ENCODE measurements at regions not wholly inside any gene's neighbourhood (a gene's known extent, or its start where the extent isn't known, plus 50 kb on each side); places are given as distances from the start of the nearest gene placed in this dataset.

DNA sequence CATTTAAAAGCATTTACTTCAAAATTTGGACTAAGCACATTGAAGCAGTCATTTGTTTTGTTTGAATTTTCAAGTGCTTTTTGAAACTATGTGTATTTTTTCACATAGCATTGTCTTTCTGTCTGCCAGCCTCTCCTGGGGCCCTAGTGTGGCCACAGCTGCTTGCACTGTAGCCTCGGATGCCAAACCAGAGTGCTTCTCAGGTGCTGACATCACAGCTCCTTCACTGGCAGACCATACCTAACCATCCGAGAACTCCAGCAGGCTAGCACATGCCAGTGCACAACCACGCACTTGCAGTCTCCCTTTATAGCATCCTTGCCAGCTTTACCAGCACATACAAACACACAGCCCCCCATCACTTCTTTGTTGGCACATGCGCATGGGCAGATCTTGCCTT, 1019.7 kb downstream of the STPG2 start (continued):
- TF ChIP-seq EGR1 (IDR thresholded peaks at IDR 0.05; ENCODE audit: low read depth) (no peak), CBX3 (IDR thresholded peaks at IDR 0.05; ENCODE audit: low read depth) (no peak)

DNA sequence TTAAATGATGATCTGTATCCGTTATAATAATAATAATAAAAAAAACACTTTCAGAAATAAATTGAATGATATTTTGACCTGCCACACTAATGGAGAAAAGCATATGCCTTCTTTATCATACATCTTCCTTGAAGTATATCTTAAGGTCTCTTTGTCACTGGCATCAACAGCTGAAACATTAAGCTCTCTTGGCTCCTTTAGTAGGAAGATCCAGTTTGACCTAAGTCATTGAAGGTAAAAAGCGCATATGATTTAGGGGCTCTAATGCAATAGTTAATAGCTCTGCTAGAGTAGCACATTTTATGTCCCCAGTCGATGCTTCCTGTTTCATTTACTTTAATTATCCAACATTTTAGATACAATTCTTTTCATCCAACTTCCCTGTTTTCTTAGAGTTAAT, 1010.8 kb downstream of the STPG2 start:
- no peaks in the 10 kb centered on the region for H3K36me3 ChIP-seq (ENCODE audit: control insufficient read depth in 1 of 2, insufficient read depth in 2 of 2, low read length in 2 of 2)
- intact Hi-C loops (cut with micrococcal nuclease): no loop called here
- TF ChIP-seq EZH2 (IDR thresholded peaks at IDR 0.05): no peak
- no peak for TF ChIP-seq EZH2phosphoT487 (IDR thresholded peaks at IDR 0.05; ENCODE audit: borderline replicate concordance)
- TF ChIP-seq, protein P1, sequence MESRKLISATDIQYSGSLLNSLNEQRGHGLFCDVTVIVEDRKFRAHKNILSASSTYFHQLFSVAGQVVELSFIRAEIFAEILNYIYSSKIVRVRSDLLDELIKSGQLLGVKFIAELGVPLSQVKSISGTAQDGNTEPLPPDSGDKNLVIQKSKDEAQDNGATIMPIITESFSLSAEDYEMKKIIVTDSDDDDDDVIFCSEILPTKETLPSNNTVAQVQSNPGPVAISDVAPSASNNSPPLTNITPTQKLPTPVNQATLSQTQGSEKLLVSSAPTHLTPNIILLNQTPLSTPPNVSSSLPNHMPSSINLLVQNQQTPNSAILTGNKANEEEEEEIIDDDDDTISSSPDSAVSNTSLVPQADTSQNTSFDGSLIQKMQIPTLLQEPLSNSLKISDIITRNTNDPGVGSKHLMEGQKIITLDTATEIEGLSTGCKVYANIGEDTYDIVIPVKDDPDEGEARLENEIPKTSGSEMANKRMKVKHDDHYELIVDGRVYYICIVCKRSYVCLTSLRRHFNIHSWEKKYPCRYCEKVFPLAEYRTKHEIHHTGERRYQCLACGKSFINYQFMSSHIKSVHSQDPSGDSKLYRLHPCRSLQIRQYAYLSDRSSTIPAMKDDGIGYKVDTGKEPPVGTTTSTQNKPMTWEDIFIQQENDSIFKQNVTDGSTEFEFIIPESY (IDR thresholded peaks at IDR 0.05; ENCODE audit: extremely low read depth, insufficient replicate concordance, low read length): no peak
- no peak for TF ChIP-seq TCF7L2 (IDR thresholded peaks at IDR 0.05; ENCODE audit: borderline replicate concordance, extremely low read depth, insufficient read depth, insufficient read length)
- no peak for TF ChIP-seq SIN3A (IDR thresholded peaks at IDR 0.05; ENCODE audit: low read depth)
- TF ChIP-seq JUND (IDR thresholded peaks at IDR 0.05): no peak
- no peak for TF ChIP-seq RAD21 (IDR thresholded peaks at IDR 0.05; ENCODE audit: low read depth)
- no peak for TF ChIP-seq FOSL1 (IDR thresholded peaks at IDR 0.05; ENCODE audit: low read depth)
- TF ChIP-seq YY1 (IDR thresholded peaks at IDR 0.05; ENCODE audit: extremely low read depth, insufficient replicate concordance, low read depth, low read length): no peak
- TF ChIP-seq POLR2AphosphoS5 (IDR thresholded peaks at IDR 0.05; ENCODE audit: low read depth, low read length): no peak
- no peak overlapping the region for H3K9ac ChIP-seq (ENCODE audit: low read length)
- no peaks in the 10 kb centered on the region for H3K79me2 ChIP-seq (ENCODE audit: insufficient read depth, low read length)
- ChIA-PET RAD21 (ENCODE audit: low non-redundant PET in 1 of 2, low total read pairs in 2 of 2, uncharacterized antibody in 2 of 2, unreplicated experiment in 2 of 2) (no interaction called here), POLR2A (no interaction called here), CTCF (no interaction called here)
- no peaks in the 10 kb centered on the region for H3K9me2 ChIP-seq (ENCODE audit: insufficient read depth)
- no peak overlapping the region for H3K4me2 ChIP-seq (ENCODE audit: low read length)
- no peak overlapping the region for H3K4me3 ChIP-seq (replicated peaks in 1 of 2; ENCODE audit: low read depth in 1 of 2, low read length in 2 of 2)
- H3K27me3 ChIP-seq (ENCODE audit: insufficient read depth, low read length): no peaks in the 10 kb centered on the region
- H3K4me1 ChIP-seq (ENCODE audit: control insufficient read depth in 1 of 2, insufficient read depth in 2 of 2, low read length in 2 of 2): no peaks in the 10 kb centered on the region
- no peak overlapping the region for H2AFZ ChIP-seq (ENCODE audit: low read depth, low read length, poor library complexity, severe bottlenecking)
- no peak overlapping the region for H3K27ac ChIP-seq (ENCODE audit: low read depth, low read length)
- BruUV-seq (replicated peaks): no TSS peak
- no peaks in the 10 kb centered on the region for H3K9me3 ChIP-seq (ENCODE audit: control insufficient read depth in 1 of 2, insufficient read depth in 1 of 2, low read depth in 1 of 2, low read length in 2 of 2)
- H4K20me1 ChIP-seq (ENCODE audit: insufficient read depth): no peaks in the 10 kb centered on the region
- DNase-seq (ENCODE audit: low read depth, low spot score): no peak
- no peak for ATAC-seq
